HepG2 (cell line): ENCODE measurements at regions not wholly inside any gene's neighbourhood (a gene's known extent, or its start where the extent isn't known, plus 50 kb on each side); places are given as distances from the start of the nearest gene placed in this dataset.

Experiments used
- ATAC-seq: fragments of 200-7000 bp; cut with Tn5 transposase; 3 replicates; pipeline ENCODE4 v1.9.1; 2020; ENCODE audit warnings: mild to moderate bottlenecking, moderate library complexity
- BruUV-seq: library from RNA; stranded (reverse); fragments of 400-500 nt; replicated peaks from 2 replicates; lab custom pipeline; 2021; lab: Mats Ljungman, UMichigan
- CTCF ChIA-PET: fragments of 300-600 bp; formaldehyde crosslinking; extraction: SDS; loops from one replicate; lab custom pipeline; 2021; ENCODE audit warnings: low total read pairs, inconsistent platforms, low intra/inter-chr PET ratio; lab: Yijun Ruan, JAX
- POLR2A ChIA-PET: fragments of 350-600 bp; sonication (Branson Sonifier 250); formaldehyde crosslinking; loops from one replicate; lab custom pipeline; 2020; ENCODE audit warnings: antibody characterized with exemption, inconsistent platforms; lab: Yijun Ruan, JAX
- DNase-seq: peaks from one replicate; pipeline ENCODE4 v3.0.0-alpha.2; 2015; ENCODE audit warnings: low spot score
- FAIRE-seq: peaks from 3 replicates; lab custom pipeline; 2011; peaks lifted over from hg19 to GRCh38; lab: Jason Lieb, UNC
- H2AFZ ChIP-seq: one replicate; pipeline ENCODE4 v1.6.1; 2011; ENCODE audit warnings: low read length, inconsistent platforms
- H3K27ac ChIP-seq: fragments of 300-600 bp; 3 replicates; pipeline ENCODE4 v1.8.0; 2011; ENCODE audit warnings: mixed run types, mild to moderate bottlenecking, mixed read lengths, low read length, inconsistent platforms; ENCODE audit not compliant: insufficient read depth; ENCODE audit errors: extremely low read length
- H3K27me3 ChIP-seq, 2 experiments: fragments of 200-600 bp in 1 of 2; 2 replicates in 1 of 2; 3 replicates in 1 of 2; pipeline versions ENCODE4 v1.6.0 to v1.8.0; 2011; ENCODE audit warnings: low read length in 2 of 2, mild to moderate bottlenecking in 2 of 2, moderate library complexity in 2 of 2, inconsistent platforms in 1 of 2; ENCODE audit not compliant: insufficient read depth in 2 of 2, control insufficient read depth in 1 of 2
- H3K36me3 ChIP-seq, 2 experiments: fragments of 200-600 bp in 1 of 2; replicated peaks in 1 of 2; 2 replicates in 1 of 2; 3 replicates in 1 of 2; pipeline versions ENCODE4 v1.5.1 to v1.8.0; 2011; ENCODE audit warnings: low read length in 2 of 2, inconsistent platforms in 1 of 2; ENCODE audit not compliant: insufficient read depth in 2 of 2, control insufficient read depth in 1 of 2
- H3K4me1 ChIP-seq: 2 replicates; pipeline ENCODE4 v1.5.1; 2012; ENCODE audit warnings: low read length, inconsistent platforms; ENCODE audit not compliant: insufficient read depth
- H3K4me2 ChIP-seq: 2 replicates; pipeline ENCODE4 v1.6.0; 2011; ENCODE audit warnings: low read depth, low read length, inconsistent platforms
- H3K4me3 ChIP-seq, 3 experiments: fragments of 200-600 bp in 1 of 3; sonication (generic), shearing (Covaris generic) in 1 of 3; replicated peaks in 1 of 3; 2 replicates each; pipeline ENCODE4 v1.5.1; 2011 to 2016; ENCODE audit warnings: low read length in 3 of 3, inconsistent platforms in 2 of 3, low read depth in 2 of 3, mild to moderate bottlenecking in 2 of 3, control low read depth in 1 of 3, mixed read lengths in 1 of 3; ENCODE audit not compliant: insufficient read depth in 1 of 3
- H3K79me2 ChIP-seq: one replicate; pipeline ENCODE4 v1.6.1; 2011; ENCODE audit warnings: low read length, inconsistent platforms; ENCODE audit not compliant: insufficient read depth
- H3K9ac ChIP-seq: 2 replicates; pipeline ENCODE4 v1.6.0; 2011; ENCODE audit warnings: mild to moderate bottlenecking, low read depth, low read length, inconsistent platforms; ENCODE audit not compliant: insufficient read depth
- H3K9me3 ChIP-seq: 2 replicates; pipeline ENCODE4 v1.5.1; 2012; ENCODE audit warnings: mild to moderate bottlenecking, low read length
- H4K20me1 ChIP-seq: 2 replicates; pipeline ENCODE4 v1.6.0; 2011; ENCODE audit warnings: inconsistent platforms, mild to moderate bottlenecking, low read length, moderate library complexity; ENCODE audit not compliant: insufficient read depth
- ATM ChIP-seq: fragments of 450-650 bp; IDR thresholded peaks from 2 replicates; pipeline ENCODE4 v1.7.1; 2017; ENCODE audit warnings: mild to moderate bottlenecking, borderline replicate concordance
- FOXM1 ChIP-seq: sonication (generic); formaldehyde crosslinking; IDR thresholded peaks from 2 replicates; pipeline ENCODE4 v1.5.0; 2020; ENCODE audit warnings: missing genetic modification reagents
- HNRNPUL1 ChIP-seq: fragments of 200-400 bp; formaldehyde crosslinking; IDR thresholded peaks from 2 replicates; pipeline ENCODE4 v1.6.1; 2017; ENCODE audit warnings: low read depth, mild to moderate bottlenecking, low read length, moderate library complexity
- MIXL1 ChIP-seq: IDR thresholded peaks from 2 replicates; pipeline ENCODE4 v1.6.1; 2016
- PLSCR1 ChIP-seq: sonication (generic); formaldehyde crosslinking; IDR thresholded peaks from 2 replicates; pipeline ENCODE4 v1.5.0; 2020; ENCODE audit warnings: missing genetic modification reagents, mild to moderate bottlenecking, borderline replicate concordance
- SIN3B ChIP-seq: fragments of 150-350 bp; IDR thresholded peaks from 2 replicates; pipeline ENCODE4 v1.6.1; 2014; ENCODE audit warnings: low read length
- SRSF4 ChIP-seq: fragments of 200-400 bp; formaldehyde crosslinking; IDR thresholded peaks from one replicate; pipeline ENCODE4 v1.6.1; 2018; ENCODE audit warnings: mild to moderate bottlenecking, low read depth, low read length, moderate library complexity; ENCODE audit not compliant: poor library complexity, severe bottlenecking
- TAF15 ChIP-seq: fragments of 200-400 bp; formaldehyde crosslinking; IDR thresholded peaks from one replicate; pipeline ENCODE4 v1.6.1; 2018; ENCODE audit warnings: mild to moderate bottlenecking, low read depth, low read length; ENCODE audit not compliant: poor library complexity, severe bottlenecking
- TOE1 ChIP-seq: sonication (generic); formaldehyde crosslinking; IDR thresholded peaks from 2 replicates; pipeline ENCODE4 v1.4.0; 2020; ENCODE audit warnings: mild to moderate bottlenecking, missing genetic modification reagents
- TSC22D2 ChIP-seq: sonication (generic); formaldehyde crosslinking; IDR thresholded peaks from 2 replicates; pipeline ENCODE4 v1.5.1; 2020; ENCODE audit warnings: missing genetic modification reagents, mild to moderate bottlenecking, borderline replicate concordance
- ZBTB2 ChIP-seq: sonication (generic); formaldehyde crosslinking; IDR thresholded peaks from 2 replicates; pipeline ENCODE4 v1.8.0; 2022; ENCODE audit warnings: low read depth, missing genetic modification reagents
- ZKSCAN5 ChIP-seq: sonication (generic); formaldehyde crosslinking; IDR thresholded peaks from 2 replicates; pipeline ENCODE4 v1.5.1; 2020; ENCODE audit warnings: mild to moderate bottlenecking, missing genetic modification reagents
- ZNF275 ChIP-seq: sonication (generic); formaldehyde crosslinking; IDR thresholded peaks from 2 replicates; pipeline ENCODE4 v1.8.0; 2022; ENCODE audit warnings: missing genetic modification reagents, mild to moderate bottlenecking, inconsistent platforms, borderline replicate concordance
- ZNF451 ChIP-seq: sonication (generic); formaldehyde crosslinking; IDR thresholded peaks from 2 replicates; pipeline ENCODE4 v1.5.0; 2020; ENCODE audit warnings: mild to moderate bottlenecking, missing genetic modification reagents
- ZNF549 ChIP-seq: sonication (generic); formaldehyde crosslinking; IDR thresholded peaks from 2 replicates; pipeline ENCODE4 v1.5.0; 2020; ENCODE audit warnings: missing genetic modification reagents
- ZNF572 ChIP-seq: sonication (generic); formaldehyde crosslinking; IDR thresholded peaks from 2 replicates; pipeline ENCODE4 v1.5.1; 2020; ENCODE audit warnings: mild to moderate bottlenecking, missing genetic modification reagents
- ZNF589 ChIP-seq: sonication (generic); formaldehyde crosslinking; conservative IDR thresholded peaks from 2 replicates; pipeline ENCODE4 v1.8.0; 2022; ENCODE audit warnings: mild to moderate bottlenecking, moderate library complexity, missing genetic modification reagents
- WGBS: methylation state at CpG from one replicate; pipeline ENCODE4 v1.1.6; 2017; ENCODE audit warnings: low lambda C conversion rate; 5-methylcytosine and 5-hydroxymethylcytosine counted together
- in situ Hi-C: cut with HindIII; loops from 2 replicates; pipeline ENCODE4 v1.10.0; 2017; ENCODE audit warnings: low pct_unique_long_range_greater_than_20kb; ENCODE audit not compliant: extremely low pct_ligation_motif_present
- intact Hi-C: fragments of 100-400 bp; cut with micrococcal nuclease; formaldehyde crosslinking; loops from one replicate; pipeline ENCODE4 v1.10.0; 2022; ENCODE audit not compliant: unreplicated experiment

GRCh38 chr11:131056036-131056435 lies 139.8 kb upstream of the SNX19 start:
- no peak overlapping the region for H3K4me2 ChIP-seq
- no peaks in the 10 kb centered on the region for H3K9me3 ChIP-seq
- POLR2A ChIA-PET = no interaction called here
- H2AFZ ChIP-seq = no peak overlapping the region
- in situ Hi-C loops (no loop called here), intact Hi-C loops (no loop called here)
- H3K4me1 ChIP-seq = no peaks in the 10 kb centered on the region
- no peak for DNase-seq
- TF ChIP-seq TAF15 (no peak), TOE1 (CRISPR knock-in tag) (no peak), HNRNPUL1 (no peak)
- TF ChIP-seq, all 625 proteins: peak for 0
- H4K20me1 ChIP-seq = no peaks in the 10 kb centered on the region
- H3K27me3 ChIP-seq = peaks cover 0 to 7% of the 10 kb centered on the region in 2 experiments; a peak in 2 of 5 replicates
- H3K4me3 ChIP-seq = no peak overlapping the region
- CTCF ChIA-PET = no interaction called here
- H3K27ac ChIP-seq = no peak overlapping the region
- no TSS peak for BruUV-seq
- H3K36me3 ChIP-seq = no peaks in the 10 kb centered on the region
- 0% methylated on average over 2 of the region's 2 CpGs for WGBS
- no peak for FAIRE-seq
- no peak for ATAC-seq
- no peak overlapping the region for H3K9ac ChIP-seq
- no peaks in the 10 kb centered on the region for H3K79me2 ChIP-seq

GRCh38 chr11:131063638-131064037 lies 147.4 kb upstream of the SNX19 start:
- peaks cover 0 to 5% of the 10 kb centered on the region in 2 experiments; a peak in 1 of 5 replicates for H3K27me3 ChIP-seq
- BruUV-seq = no TSS peak
- DNase-seq = no peak
- TF ChIP-seq ZKSCAN5 = no peak
- TF ChIP-seq TSC22D2 (CRISPR knock-in tag) = no peak
- TF ChIP-seq PLSCR1 (CRISPR knock-in tag) = no peak
- TF ChIP-seq MIXL1 (CRISPR knock-in tag) = no peak
- TF ChIP-seq ATM = no peak
- TF ChIP-seq FOXM1 = no peak
- no peak for TF ChIP-seq ZNF275
- no peak for TF ChIP-seq SRSF4
- no peak for TF ChIP-seq ZNF572 (CRISPR knock-in tag)
- no peak for TF ChIP-seq ZBTB2
- no peak for TF ChIP-seq ZNF589
- TF ChIP-seq ZNF451 (CRISPR knock-in tag) = no peak
- no peak for TF ChIP-seq ZNF549 (CRISPR knock-in tag)
- no peak for TF ChIP-seq SIN3B

More at GRCh38 chr11:131063638-131064037, 147.4 kb upstream of the SNX19 start:
- in situ Hi-C loops (loop anchor here (5.0 to 10.0 kb wide), 3 partner anchors 151 to 609 kb away; no protein-coding TSS in a partner anchor), intact Hi-C loops (loop anchor here (1.0 kb wide), 1 partner anchor 611 kb away; no protein-coding TSS in a partner anchor)
- Histone ChIP-seq H3K4me1 (no peaks in the 10 kb centered on the region), H3K9me3 (no peaks in the 10 kb centered on the region), H3K79me2 (no peaks in the 10 kb centered on the region), H3K9ac (no peak overlapping the region), H2AFZ (no peak overlapping the region), H3K4me3 (no peak overlapping the region), H3K36me3 (no peaks in the 10 kb centered on the region), H3K27ac (no peak overlapping the region), H4K20me1 (no peaks in the 10 kb centered on the region), H3K4me2 (no peak overlapping the region)
- POLR2A ChIA-PET = no interaction called here
- no peak for FAIRE-seq
- no peak for ATAC-seq
- 12% methylated on average over 6 of the region's 6 CpGs for WGBS
- CTCF ChIA-PET = interaction anchor here (0.8 to 2.9 kb wide), 3 partner anchors 154 to 610 kb away, joined by 3 to 23 read pairs (median 9); no protein-coding TSS in a partner anchor
